Left renal pelvis (tissue), 4 donors: ENCODE measurements at regions not wholly inside any gene's neighbourhood (a gene's known extent, or its start where the extent isn't known, plus 50 kb on each side); places are given as distances from the start of the nearest gene placed in this dataset.
"Not testable (repeated sequence)": the region's sequence is repeated elsewhere in the genome, so short reads cannot be mapped to it uniquely, and the experiment has no call there.

Source experiments
- DNase-seq, 4 donors: peaks; one replicate each; pipeline ENCODE4 v3.0.0-alpha.2; 2013; ENCODE audit warnings: low read depth in 4 of 4, low spot score in 3 of 4

- no peak for DNase-seq
These were observed 537.9 kb upstream of the LRATD1 start for GRCh38 chr2:14094592-14094991.

GRCh38 chr2:14099101-14099500, 533.4 kb upstream of the LRATD1 start:
- not testable (repeated sequence) for DNase-seq

- DNase-seq, result no peak
These were observed 518.2 kb upstream of the LRATD1 start for GRCh38 chr2:14114275-14114674.

GRCh38 chr2:14120376-14120775, 512.1 kb upstream of the LRATD1 start:
- DNase-seq, result no peak

- no peak for DNase-seq
These were observed 508.9 kb upstream of the LRATD1 start for GRCh38 chr2:14123436-14124103.

GRCh38 chr2:14125624-14126293, 506.8 kb upstream of the LRATD1 start:
- no peak for DNase-seq

GRCh38 chr2:14126846-14127245, 505.7 kb upstream of the LRATD1 start:
- no peak for DNase-seq

GRCh38 chr2:14127765-14128164, 504.8 kb upstream of the LRATD1 start:
- no peak for DNase-seq

GRCh38 chr2:14132386-14132785, 500.1 kb upstream of the LRATD1 start:
- DNase-seq, result no peak

- DNase-seq, result no peak
These were observed 497.7 kb upstream of the LRATD1 start for GRCh38 chr2:14134771-14135170.

GRCh38 chr2:14136030-14136429, 496.5 kb upstream of the LRATD1 start:
- DNase-seq, result no peak

GRCh38 chr2:14137643-14138042, 494.9 kb upstream of the LRATD1 start:
- DNase-seq, result no peak

- DNase-seq, result no peak
These were observed 492.4 kb upstream of the LRATD1 start for GRCh38 chr2:14140009-14140550.

- no peak for DNase-seq
These were observed 489.1 kb upstream of the LRATD1 start for GRCh38 chr2:14143435-14143834.

GRCh38 chr2:14148216-14148615, 484.3 kb upstream of the LRATD1 start:
- no peak for DNase-seq

- DNase-seq, result no peak
These were observed 474.7 kb upstream of the LRATD1 start for GRCh38 chr2:14157816-14158215.

- DNase-seq, result no peak
These were observed 452.2 kb upstream of the LRATD1 start for GRCh38 chr2:14180333-14180732.

GRCh38 chr2:14182227-14182946, 450.1 kb upstream of the LRATD1 start:
- DNase-seq, result no peak

- DNase-seq, result no peak
These were observed 446.6 kb upstream of the LRATD1 start for GRCh38 chr2:14185906-14186305.

- no peak for DNase-seq
These were observed 444.1 kb upstream of the LRATD1 start for GRCh38 chr2:14188446-14188845.

- no peak for DNase-seq
These were observed 442.6 kb upstream of the LRATD1 start for GRCh38 chr2:14189929-14190328.

- no peak for DNase-seq
These were observed 438.3 kb upstream of the LRATD1 start for GRCh38 chr2:14194233-14194632.
